ENCODE measurements at regions not wholly inside any gene's neighbourhood (a gene's known extent, or its start where the extent isn't known, plus 50 kb on each side); places are given as distances from the start of the nearest gene placed in this dataset.

- no peak overlapping the region for H3K4me3 ChIP-seq (replicated peaks; ENCODE audit: insufficient read depth, low read length)
- H3K27me3 ChIP-seq (ENCODE audit: insufficient read depth, poor library complexity, severe bottlenecking) = no peaks in the 10 kb centered on the region
- TF ChIP-seq POLR2AphosphoS5 (IDR thresholded peaks at IDR 0.05; ENCODE audit: low read depth) (no peak), REST (IDR thresholded peaks at IDR 0.05; ENCODE audit: insufficient replicate concordance, low read depth) (no peak), GABPA (IDR thresholded peaks at IDR 0.05; ENCODE audit: low read depth) (no peak), SPI1 (IDR thresholded peaks at IDR 0.05; ENCODE audit: borderline replicate concordance, low read depth) (no peak)
- TF ChIP-seq, protein P1, sequence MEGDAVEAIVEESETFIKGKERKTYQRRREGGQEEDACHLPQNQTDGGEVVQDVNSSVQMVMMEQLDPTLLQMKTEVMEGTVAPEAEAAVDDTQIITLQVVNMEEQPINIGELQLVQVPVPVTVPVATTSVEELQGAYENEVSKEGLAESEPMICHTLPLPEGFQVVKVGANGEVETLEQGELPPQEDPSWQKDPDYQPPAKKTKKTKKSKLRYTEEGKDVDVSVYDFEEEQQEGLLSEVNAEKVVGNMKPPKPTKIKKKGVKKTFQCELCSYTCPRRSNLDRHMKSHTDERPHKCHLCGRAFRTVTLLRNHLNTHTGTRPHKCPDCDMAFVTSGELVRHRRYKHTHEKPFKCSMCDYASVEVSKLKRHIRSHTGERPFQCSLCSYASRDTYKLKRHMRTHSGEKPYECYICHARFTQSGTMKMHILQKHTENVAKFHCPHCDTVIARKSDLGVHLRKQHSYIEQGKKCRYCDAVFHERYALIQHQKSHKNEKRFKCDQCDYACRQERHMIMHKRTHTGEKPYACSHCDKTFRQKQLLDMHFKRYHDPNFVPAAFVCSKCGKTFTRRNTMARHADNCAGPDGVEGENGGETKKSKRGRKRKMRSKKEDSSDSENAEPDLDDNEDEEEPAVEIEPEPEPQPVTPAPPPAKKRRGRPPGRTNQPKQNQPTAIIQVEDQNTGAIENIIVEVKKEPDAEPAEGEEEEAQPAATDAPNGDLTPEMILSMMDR (IDR thresholded peaks at IDR 0.05; ENCODE audit: insufficient read depth, low read length) = no peak
- no peak overlapping the region for H3K27ac ChIP-seq (replicated peaks)
- DNase-seq (ENCODE audit: low read depth in 1 of 2, low spot score in 1 of 2) = no peak
Measured at GRCh38 chr1:14149431-14149830, 449.1 kb upstream of the KAZN start.

DNA sequence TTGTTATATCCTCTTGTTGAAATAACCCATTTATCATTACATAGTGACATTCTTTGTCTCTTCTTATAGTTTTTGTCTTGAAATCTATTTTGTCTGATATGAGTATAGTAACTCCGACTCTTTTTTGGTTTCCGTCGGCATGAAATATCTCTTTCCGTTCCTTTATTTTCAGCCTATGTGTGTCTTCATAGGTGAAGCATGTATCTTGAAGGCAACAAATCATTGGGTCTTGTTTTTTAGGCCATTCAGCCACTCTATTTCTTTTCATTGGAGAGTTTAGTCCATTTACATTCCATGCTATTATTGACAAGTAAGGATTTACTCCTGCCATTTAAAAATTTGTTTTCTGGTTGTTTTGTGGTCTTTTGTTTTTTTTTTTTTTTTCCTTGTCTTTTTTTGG, 441.9 kb upstream of the KAZN start:
- Histone ChIP-seq H3K4me3 (replicated peaks; ENCODE audit: insufficient read depth, low read length) (no peak overlapping the region), H3K27me3 (ENCODE audit: insufficient read depth, poor library complexity, severe bottlenecking) (no peaks in the 10 kb centered on the region), H3K27ac (replicated peaks) (no peak overlapping the region)
- no peak for DNase-seq (ENCODE audit: low read depth in 1 of 2, low spot score in 1 of 2)
- no peak for TF ChIP-seq GABPA (IDR thresholded peaks at IDR 0.05; ENCODE audit: low read depth)
- TF ChIP-seq, protein P1 (IDR thresholded peaks at IDR 0.05; ENCODE audit: insufficient read depth, low read length) = no peak
- TF ChIP-seq SPI1 (IDR thresholded peaks at IDR 0.05; ENCODE audit: borderline replicate concordance, low read depth) = no peak
- TF ChIP-seq REST (IDR thresholded peaks at IDR 0.05; ENCODE audit: insufficient replicate concordance, low read depth) = no peak

DNA sequence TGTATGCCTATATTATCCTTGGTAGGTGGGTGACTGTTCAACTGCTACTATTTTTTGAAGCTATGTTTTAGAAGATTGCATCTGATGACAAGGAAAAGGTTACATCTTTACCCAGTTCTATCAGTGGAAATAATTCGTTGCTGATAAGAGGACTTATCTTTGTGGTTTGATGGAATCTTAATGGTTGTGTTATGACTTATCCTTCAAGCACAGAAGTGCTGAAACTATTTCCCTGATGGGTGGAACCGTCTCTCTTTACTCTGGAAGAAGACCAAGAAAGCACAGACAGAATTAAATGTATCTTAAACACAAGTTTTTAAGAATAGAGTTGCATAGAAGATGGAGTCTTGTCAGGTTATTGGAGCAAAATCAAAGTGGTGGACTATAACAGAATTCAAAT, 437.7 kb upstream of the KAZN start:
- Histone ChIP-seq H3K27me3 (ENCODE audit: insufficient read depth, poor library complexity, severe bottlenecking) (no peaks in the 10 kb centered on the region), H3K27ac (replicated peaks) (no peak overlapping the region), H3K4me3 (replicated peaks; ENCODE audit: insufficient read depth, low read length) (no peak overlapping the region)
- no peak for DNase-seq (ENCODE audit: low read depth in 1 of 2, low spot score in 1 of 2)
- no peak for TF ChIP-seq POLR2AphosphoS5 (IDR thresholded peaks at IDR 0.05; ENCODE audit: low read depth)
- no peak for TF ChIP-seq GABPA (IDR thresholded peaks at IDR 0.05; ENCODE audit: low read depth)
- no peak for TF ChIP-seq SPI1 (IDR thresholded peaks at IDR 0.05; ENCODE audit: borderline replicate concordance, low read depth)
- TF ChIP-seq, protein P1 (IDR thresholded peaks at IDR 0.05; ENCODE audit: insufficient read depth, low read length) = no peak
- TF ChIP-seq REST (IDR thresholded peaks at IDR 0.05; ENCODE audit: insufficient replicate concordance, low read depth) = no peak
